Naive B cell (primary cell): ENCODE measurements at regions not wholly inside any gene's neighbourhood (a gene's known extent, or its start where the extent isn't known, plus 50 kb on each side); places are given as distances from the start of the nearest gene placed in this dataset.

Source experiments
- ATAC-seq, 2 donors: fragments of 150-1000 bp; cut with Tn5 transposase; 2 replicates each; pipeline ENCODE4 v1.10.0; 2021; ENCODE audit warnings: low read depth in 2 of 2, mild to moderate bottlenecking in 2 of 2, moderate library complexity in 2 of 2
- DNase-seq: peaks from one replicate; pipeline ENCODE4 v3.0.0; 2022
- H3K27ac Mint-ChIP-seq, 6 donors: one replicate each; pipeline ENCODE4 v1.8.0; 2020 to 2022; ENCODE audit warnings: mild to moderate bottlenecking in 6 of 6, mixed read lengths in 6 of 6, moderate library complexity in 5 of 6, inconsistent platforms in 2 of 6
- H3K27me3 Mint-ChIP-seq, 3 donors: one replicate each; pipeline ENCODE4 v1.8.0; 2021 to 2022; ENCODE audit warnings: mixed read lengths in 3 of 3, mild to moderate bottlenecking in 1 of 3
- H3K36me3 Mint-ChIP-seq, 2 donors: one replicate each; pipeline ENCODE4 v1.8.0; 2020 to 2022; ENCODE audit warnings: mixed read lengths in 2 of 2, inconsistent platforms in 1 of 2, mild to moderate bottlenecking in 1 of 2
- H3K4me1 Mint-ChIP-seq, 3 donors: one replicate each; pipeline ENCODE4 v1.8.0; 2020 to 2022; ENCODE audit warnings: mixed read lengths in 3 of 3, inconsistent platforms in 1 of 3, mild to moderate bottlenecking in 1 of 3, moderate library complexity in 1 of 3
- H3K4me3 Mint-ChIP-seq, 8 donors: one replicate each; pipeline ENCODE4 v1.8.0; 2020 to 2022; ENCODE audit warnings: mild to moderate bottlenecking in 8 of 8, mixed read lengths in 8 of 8, moderate library complexity in 8 of 8, inconsistent platforms in 2 of 8
- H3K9me3 Mint-ChIP-seq, 7 donors: one replicate each; pipeline ENCODE4 v1.8.0; 2020 to 2022; ENCODE audit warnings: mixed read lengths in 7 of 7, mild to moderate bottlenecking in 5 of 7, inconsistent platforms in 2 of 7, moderate library complexity in 1 of 7

GRCh38 chr18:30088238-30089015 is 954.1 kb downstream of the DSC3 start:
- no peak overlapping the region for H3K4me3 Mint-ChIP-seq
- H3K27me3 Mint-ChIP-seq: no peaks in the 10 kb centered on the region
- no peaks in the 10 kb centered on the region for H3K4me1 Mint-ChIP-seq
- ATAC-seq (no peak), DNase-seq (no peak)
- no peaks in the 10 kb centered on the region for H3K36me3 Mint-ChIP-seq
- H3K27ac Mint-ChIP-seq: no peak overlapping the region
- peaks cover 0 to 5% (median 0%) of the 10 kb centered on the region in 7 donors for H3K9me3 Mint-ChIP-seq

- no peaks in the 10 kb centered on the region for H3K27me3 Mint-ChIP-seq
Observed at GRCh38 chr18:30086351-30086750, 956.2 kb downstream of the DSC3 start.

GRCh38 chr18:30081122-30081521 is 961.4 kb downstream of the DSC3 start:
- ATAC-seq: no peak
- Mint-ChIP-seq H3K36me3 (no peaks in the 10 kb centered on the region), H3K27ac (no peak overlapping the region), H3K9me3 (peaks cover 0 to 28% (median 8%) of the 10 kb centered on the region in 7 donors), H3K4me3 (peak overlapping the region in 1 of 8 donors; percentile 59), H3K27me3 (no peaks in the 10 kb centered on the region), H3K4me1 (no peaks in the 10 kb centered on the region)
- no peak for DNase-seq

More at GRCh38 chr18:30086351-30086750, 956.2 kb downstream of the DSC3 start:
- ATAC-seq (no peak), DNase-seq (no peak)
- Mint-ChIP-seq H3K36me3 (no peaks in the 10 kb centered on the region), H3K27ac (no peak overlapping the region), H3K9me3 (peaks cover 0 to 8% (median 4%) of the 10 kb centered on the region in 7 donors), H3K4me1 (no peaks in the 10 kb centered on the region), H3K4me3 (no peak overlapping the region)

- Mint-ChIP-seq H3K4me3 (no peak overlapping the region), H3K9me3 (peaks cover 9 to 33% (median 17%) of the 10 kb centered on the region in 7 donors), H3K4me1 (no peaks in the 10 kb centered on the region), H3K27me3 (no peaks in the 10 kb centered on the region), H3K27ac (no peak overlapping the region), H3K36me3 (no peaks in the 10 kb centered on the region)
- ATAC-seq (no peak), DNase-seq (no peak)
Observed at GRCh38 chr18:30072609-30073385, 969.7 kb downstream of the DSC3 start.

GRCh38 chr18:30066288-30066687 is 976.3 kb downstream of the DSC3 start:
- no peak for DNase-seq
- no peak overlapping the region for H3K27ac Mint-ChIP-seq

GRCh38 chr18:30057398-30057797 is 985.1 kb downstream of the DSC3 start:
- Mint-ChIP-seq H3K36me3 (no peaks in the 10 kb centered on the region), H3K9me3 (peaks cover 0 to 2% (median 0%) of the 10 kb centered on the region in 7 donors), H3K27me3 (no peaks in the 10 kb centered on the region), H3K27ac (no peak overlapping the region), H3K4me1 (no peaks in the 10 kb centered on the region), H3K4me3 (peak overlapping the region in 2 of 8 donors; percentile 31 to 69)
- no peak for DNase-seq
- ATAC-seq: no peak

More at GRCh38 chr18:30066288-30066687, 976.3 kb downstream of the DSC3 start:
- no peaks in the 10 kb centered on the region for H3K4me1 Mint-ChIP-seq
- H3K4me3 Mint-ChIP-seq: no peak overlapping the region
- no peaks in the 10 kb centered on the region for H3K27me3 Mint-ChIP-seq
- no peaks in the 10 kb centered on the region for H3K36me3 Mint-ChIP-seq
- peaks cover 2 to 16% (median 5%) of the 10 kb centered on the region in 7 donors for H3K9me3 Mint-ChIP-seq
- ATAC-seq: no peak

- no peaks in the 10 kb centered on the region for H3K36me3 Mint-ChIP-seq
- peaks cover 0 to 2% (median 0%) of the 10 kb centered on the region in 7 donors for H3K9me3 Mint-ChIP-seq
- H3K27ac Mint-ChIP-seq: no peak overlapping the region
- no peaks in the 10 kb centered on the region for H3K4me1 Mint-ChIP-seq
- ATAC-seq (no peak), DNase-seq (no peak)
- H3K27me3 Mint-ChIP-seq: no peaks in the 10 kb centered on the region
- H3K4me3 Mint-ChIP-seq: no peak overlapping the region
Observed at GRCh38 chr18:30056528-30056927, 986.0 kb downstream of the DSC3 start.

- Mint-ChIP-seq H3K4me1 (no peaks in the 10 kb centered on the region), H3K27me3 (no peaks in the 10 kb centered on the region), H3K4me3 (no peak overlapping the region), H3K9me3 (peaks cover 0 to 3% (median 0%) of the 10 kb centered on the region in 7 donors), H3K27ac (no peak overlapping the region), H3K36me3 (no peaks in the 10 kb centered on the region)
- DNase-seq: no peak
- no peak for ATAC-seq
Observed at GRCh38 chr18:30044496-30044895, 998.0 kb downstream of the DSC3 start.

- Mint-ChIP-seq H3K4me1 (no peaks in the 10 kb centered on the region), H3K27ac (no peak overlapping the region), H3K36me3 (no peaks in the 10 kb centered on the region), H3K9me3 (peaks cover 5 to 23% (median 13%) of the 10 kb centered on the region in 7 donors), H3K4me3 (no peak overlapping the region), H3K27me3 (no peaks in the 10 kb centered on the region)
- ATAC-seq: no peak
- DNase-seq: no peak
Observed at GRCh38 chr18:30039201-30039600, 1003.3 kb downstream of the DSC3 start.

- Mint-ChIP-seq H3K27me3 (no peaks in the 10 kb centered on the region), H3K36me3 (no peaks in the 10 kb centered on the region), H3K4me3 (no peak overlapping the region), H3K9me3 (peaks cover 5 to 25% (median 15%) of the 10 kb centered on the region in 7 donors), H3K4me1 (no peaks in the 10 kb centered on the region), H3K27ac (no peak overlapping the region)
- DNase-seq: no peak
- ATAC-seq: no peak
Observed at GRCh38 chr18:30034818-30035217, 1007.7 kb downstream of the DSC3 start.

GRCh38 chr18:30016179-30016578 is 1026.4 kb downstream of the DSC3 start:
- DNase-seq (no peak), ATAC-seq (no peak)
- Mint-ChIP-seq H3K4me1 (no peaks in the 10 kb centered on the region), H3K27me3 (no peaks in the 10 kb centered on the region), H3K4me3 (no peak overlapping the region), H3K36me3 (no peaks in the 10 kb centered on the region), H3K9me3 (peaks cover 0 to 4% (median 0%) of the 10 kb centered on the region in 7 donors), H3K27ac (no peak overlapping the region)

GRCh38 chr18:30004965-30005364 is 1037.6 kb downstream of the DSC3 start:
- Mint-ChIP-seq H3K36me3 (no peaks in the 10 kb centered on the region), H3K27ac (no peak overlapping the region), H3K4me1 (no peaks in the 10 kb centered on the region), H3K27me3 (no peaks in the 10 kb centered on the region), H3K9me3 (peaks cover 0 to 2% (median 0%) of the 10 kb centered on the region in 7 donors), H3K4me3 (no peak overlapping the region)
- ATAC-seq: no peak
- no peak for DNase-seq

GRCh38 chr18:29982218-29982617 is 1060.3 kb downstream of the DSC3 start:
- H3K4me3 Mint-ChIP-seq: no peak overlapping the region
- DNase-seq (no peak), ATAC-seq (no peak)
- no peaks in the 10 kb centered on the region for H3K27me3 Mint-ChIP-seq
- no peak overlapping the region for H3K27ac Mint-ChIP-seq
- no peaks in the 10 kb centered on the region for H3K4me1 Mint-ChIP-seq
- no peaks in the 10 kb centered on the region for H3K36me3 Mint-ChIP-seq
- peaks cover 0 to 18% (median 4%) of the 10 kb centered on the region in 7 donors for H3K9me3 Mint-ChIP-seq

- Mint-ChIP-seq H3K36me3 (no peaks in the 10 kb centered on the region), H3K27me3 (no peaks in the 10 kb centered on the region), H3K27ac (no peak overlapping the region), H3K4me3 (no peak overlapping the region), H3K9me3 (peaks cover 0 to 5% (median 4%) of the 10 kb centered on the region in 7 donors), H3K4me1 (no peaks in the 10 kb centered on the region)
- DNase-seq: no peak
- no peak for ATAC-seq
Observed at GRCh38 chr18:29979881-29980280, 1062.7 kb downstream of the DSC3 start.
